ENCODE measurements at regions not wholly inside any gene's neighbourhood (a gene's known extent, or its start where the extent isn't known, plus 50 kb on each side); places are given as distances from the start of the nearest gene placed in this dataset.

- TF ChIP-seq CTCF (IDR thresholded peaks at IDR 0.05; ENCODE audit: insufficient read depth, low read length, poor library complexity, severe bottlenecking) = no peak
- Histone ChIP-seq H3K27me3 (replicated peaks; ENCODE audit: control insufficient read depth, insufficient read depth, low read length) (no peaks in the 10 kb centered on the region; the same call in 1 of the 2 replicates), H3K4me3 (replicated peaks; ENCODE audit: low read depth, low read length) (no peak overlapping the region), H3K36me3 (ENCODE audit: control insufficient read depth, insufficient read depth, low read length) (no peaks in the 10 kb centered on the region)
- no peak for DNase-seq (ENCODE audit: extremely low read depth, insufficient read length)
Measured at GRCh38 chr2:226330206-226330605, 469.4 kb downstream of the IRS1 start.

- no peak for TF ChIP-seq CTCF (IDR thresholded peaks at IDR 0.05; ENCODE audit: insufficient read depth, low read length, poor library complexity, severe bottlenecking)
- no peaks in the 10 kb centered on the region for H3K36me3 ChIP-seq (ENCODE audit: control insufficient read depth, insufficient read depth, low read length)
- H3K27me3 ChIP-seq (replicated peaks; ENCODE audit: control insufficient read depth, insufficient read depth, low read length) = no peaks in the 10 kb centered on the region; the same call in 1 of the 2 replicates
- no peak overlapping the region for H3K4me3 ChIP-seq (replicated peaks; ENCODE audit: low read depth, low read length)
- DNase-seq (ENCODE audit: extremely low read depth, insufficient read length) = no peak
Measured at GRCh38 chr2:226329180-226329579, 470.4 kb downstream of the IRS1 start.

- Histone ChIP-seq H3K36me3 (ENCODE audit: control insufficient read depth, insufficient read depth, low read length) (no peaks in the 10 kb centered on the region), H3K4me3 (replicated peaks; ENCODE audit: low read depth, low read length) (no peak overlapping the region), H3K27me3 (replicated peaks; ENCODE audit: control insufficient read depth, insufficient read depth, low read length) (no peaks in the 10 kb centered on the region; the same call in 1 of the 2 replicates)
- DNase-seq (ENCODE audit: extremely low read depth, insufficient read length) = no peak
- TF ChIP-seq CTCF (IDR thresholded peaks at IDR 0.05; ENCODE audit: insufficient read depth, low read length, poor library complexity, severe bottlenecking) = no peak
Measured at GRCh38 chr2:226327830-226328229, 471.8 kb downstream of the IRS1 start.

GRCh38 chr2:226325526-226325925 is 474.1 kb downstream of the IRS1 start:
- no peak for DNase-seq (ENCODE audit: extremely low read depth, insufficient read length)
- Histone ChIP-seq H3K4me3 (replicated peaks; ENCODE audit: low read depth, low read length) (no peak overlapping the region), H3K36me3 (ENCODE audit: control insufficient read depth, insufficient read depth, low read length) (no peaks in the 10 kb centered on the region), H3K27me3 (replicated peaks; ENCODE audit: control insufficient read depth, insufficient read depth, low read length) (no peaks in the 10 kb centered on the region; the same call in 1 of the 2 replicates)
- no peak for TF ChIP-seq CTCF (IDR thresholded peaks at IDR 0.05; ENCODE audit: insufficient read depth, low read length, poor library complexity, severe bottlenecking)

GRCh38 chr2:226320076-226320948 is 479.3 kb downstream of the IRS1 start:
- no peak for TF ChIP-seq CTCF (IDR thresholded peaks at IDR 0.05; ENCODE audit: insufficient read depth, low read length, poor library complexity, severe bottlenecking)
- Histone ChIP-seq H3K27me3 (replicated peaks; ENCODE audit: control insufficient read depth, insufficient read depth, low read length) (no peaks in the 10 kb centered on the region), H3K4me3 (replicated peaks; ENCODE audit: low read depth, low read length) (no peak overlapping the region), H3K36me3 (ENCODE audit: control insufficient read depth, insufficient read depth, low read length) (no peaks in the 10 kb centered on the region)
- DNase-seq (ENCODE audit: extremely low read depth, insufficient read length) = no peak

Measured in GM06990 (cell line).